Left ventricle myocardium inferior (tissue), 1 donor: ENCODE measurements at regions not wholly inside any gene's neighbourhood (a gene's known extent, or its start where the extent isn't known, plus 50 kb on each side); places are given as distances from the start of the nearest gene placed in this dataset.

ENCODE experiments used
- DNase-seq: peaks from one replicate; pipeline ENCODE4 v3.0.0-alpha.2; 2020
- H3K27ac ChIP-seq: fragments of 200-600 bp; replicated peaks from 2 replicates; pipeline ENCODE4 v1.8.0; 2021
- H3K27me3 ChIP-seq: fragments of 200-600 bp; 2 replicates; pipeline ENCODE4 v1.8.0; 2021; ENCODE audit warnings: low read depth
- H3K36me3 ChIP-seq: fragments of 200-600 bp; 2 replicates; pipeline ENCODE4 v1.8.0; 2021
- H3K4me1 ChIP-seq: fragments of 200-600 bp; 2 replicates; pipeline ENCODE4 v1.8.0; 2021
- H3K4me3 ChIP-seq: fragments of 200-600 bp; 2 replicates; pipeline ENCODE4 v1.8.0; 2021; ENCODE audit warnings: mild to moderate bottlenecking, moderate library complexity
- H3K9me3 ChIP-seq: fragments of 200-600 bp; replicated peaks from 2 replicates; pipeline ENCODE4 v1.8.0; 2021
- CTCF ChIP-seq: fragments of 200-600 bp; IDR thresholded peaks from 2 replicates; pipeline ENCODE4 v1.8.0; 2021; ENCODE audit warnings: antibody characterized with exemption, mild to moderate bottlenecking, borderline replicate concordance
- intact Hi-C: fragments of 100-400 bp; cut with micrococcal nuclease; formaldehyde crosslinking; loops from one replicate; pipeline ENCODE4 v1.11.0; 2022
- donor health status: DM: no; HTN: yes; CAD: no; lungs with severe emphysema.

DNA sequence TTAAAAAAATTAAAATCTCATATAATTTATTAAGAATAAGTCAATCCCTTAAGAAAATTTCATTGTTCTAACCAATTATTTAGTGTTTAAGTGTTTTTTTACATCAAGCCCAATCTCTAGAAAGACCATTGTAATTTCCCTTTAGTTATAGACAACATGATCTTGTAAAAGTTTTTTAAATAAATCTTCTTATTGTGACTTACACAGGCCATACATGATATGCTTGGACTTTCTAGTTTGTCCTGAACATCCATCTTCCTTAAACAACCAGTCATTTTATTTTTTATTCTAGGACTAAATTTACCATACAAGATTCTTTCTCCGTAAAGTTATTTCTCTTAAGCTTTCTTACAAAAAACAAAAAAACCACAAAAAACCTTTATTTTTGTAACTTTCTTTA is 126.5 kb upstream of the MAST4 start:
- Histone ChIP-seq H3K36me3 (no peaks in the 10 kb centered on the region), H3K27me3 (no peaks in the 10 kb centered on the region), H3K27ac (no peak overlapping the region), H3K9me3 (peaks cover 35% of the 10 kb centered on the region), H3K4me3 (no peak overlapping the region), H3K4me1 (no peaks in the 10 kb centered on the region)
- no peak for DNase-seq
- intact Hi-C loops = no loop called here
- TF ChIP-seq CTCF = no peak

GRCh38 chr5:66472010-66472409 is 124.2 kb upstream of the MAST4 start:
- Histone ChIP-seq H3K9me3 (peaks cover 34% of the 10 kb centered on the region), H3K4me3 (no peak overlapping the region), H3K4me1 (no peaks in the 10 kb centered on the region), H3K36me3 (no peaks in the 10 kb centered on the region), H3K27me3 (no peaks in the 10 kb centered on the region), H3K27ac (no peak overlapping the region)
- no peak for TF ChIP-seq CTCF
- no peak for DNase-seq
- intact Hi-C loops = no loop called here

DNA sequence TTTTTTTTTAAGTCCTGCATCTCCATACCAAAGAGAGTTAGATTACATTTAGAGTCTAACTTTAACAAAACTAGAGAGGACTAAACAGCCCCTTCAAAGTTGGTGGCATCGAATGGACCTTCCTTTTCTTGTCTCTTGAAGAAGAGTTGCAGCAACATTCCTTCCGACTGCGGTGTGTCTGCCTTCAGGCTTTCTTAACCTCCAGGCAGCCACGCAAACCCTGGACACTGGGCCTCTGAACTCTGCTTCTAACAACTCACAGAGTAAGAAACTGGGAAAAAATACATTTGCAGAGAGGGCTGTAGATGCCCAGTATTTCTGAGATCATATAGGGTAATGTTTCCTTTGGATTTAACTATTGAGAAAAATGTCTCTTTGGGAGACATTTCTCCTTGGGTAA is 120.5 kb upstream of the MAST4 start:
- DNase-seq = no peak
- H3K36me3 ChIP-seq = no peaks in the 10 kb centered on the region
- no peaks in the 10 kb centered on the region for H3K27me3 ChIP-seq
- peaks cover 10% of the 10 kb centered on the region for H3K4me1 ChIP-seq
- intact Hi-C loops = no loop called here
- H3K4me3 ChIP-seq = no peak overlapping the region
- H3K9me3 ChIP-seq = no peaks in the 10 kb centered on the region
- no peak overlapping the region for H3K27ac ChIP-seq
- no peak for TF ChIP-seq CTCF

GRCh38 chr5:66477596-66477995 is 118.6 kb upstream of the MAST4 start:
- no peaks in the 10 kb centered on the region for H3K27me3 ChIP-seq
- peaks cover 9% of the 10 kb centered on the region for H3K9me3 ChIP-seq
- no peaks in the 10 kb centered on the region for H3K36me3 ChIP-seq
- H3K4me1 ChIP-seq = peaks cover 10% of the 10 kb centered on the region
- TF ChIP-seq CTCF = no peak
- H3K4me3 ChIP-seq = no peak overlapping the region
- peak; percentile 25 for DNase-seq
- H3K27ac ChIP-seq = no peak overlapping the region
- intact Hi-C loops = no loop called here

DNA sequence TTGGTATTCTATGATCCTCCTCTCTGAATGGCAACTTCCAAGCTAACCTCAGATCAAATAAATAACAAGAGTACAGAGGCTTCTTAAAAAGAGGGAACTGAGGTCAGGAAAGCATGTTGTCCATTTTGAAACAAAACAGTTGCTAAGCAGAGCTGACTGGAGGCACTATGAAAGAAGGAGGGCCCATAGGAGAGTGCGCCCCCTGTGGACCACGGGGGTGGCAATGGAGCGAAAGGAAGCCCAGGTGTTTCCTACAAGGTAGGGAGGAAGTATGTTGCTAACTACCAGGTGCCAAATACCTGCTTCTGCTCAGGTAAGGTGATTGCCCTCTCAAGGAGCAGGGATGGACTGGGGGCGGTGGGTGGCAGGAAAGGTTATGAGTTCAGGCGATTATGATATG is 101.8 kb upstream of the MAST4 start:
- H3K4me3 ChIP-seq = no peak overlapping the region
- no peak for DNase-seq
- intact Hi-C loops = no loop called here
- peaks cover 12% of the 10 kb centered on the region for H3K9me3 ChIP-seq
- H3K4me1 ChIP-seq = no peaks in the 10 kb centered on the region
- H3K36me3 ChIP-seq = no peaks in the 10 kb centered on the region
- H3K27ac ChIP-seq = no peak overlapping the region
- no peak for TF ChIP-seq CTCF
- H3K27me3 ChIP-seq = no peaks in the 10 kb centered on the region

- no peak overlapping the region for H3K4me3 ChIP-seq
- H3K4me1 ChIP-seq = no peaks in the 10 kb centered on the region
- no peak for DNase-seq
- no peaks in the 10 kb centered on the region for H3K27me3 ChIP-seq
- no peaks in the 10 kb centered on the region for H3K9me3 ChIP-seq
- intact Hi-C loops = no loop called here
- H3K27ac ChIP-seq = peak overlapping the region; percentile 46
- peak; percentile 53 for TF ChIP-seq CTCF
- no peaks in the 10 kb centered on the region for H3K36me3 ChIP-seq
Observed at GRCh38 chr5:66498791-66499207, 97.4 kb upstream of the MAST4 start.
